NCI-H526 (cell line): ENCODE measurements at regions not wholly inside any gene's neighbourhood (a gene's known extent, or its start where the extent isn't known, plus 50 kb on each side); places are given as distances from the start of the nearest gene placed in this dataset.

ENCODE experiments used
- DNase-seq, 2 experiments: peaks; one replicate each; lab custom pipeline; 2025; lab: John Stamatoyannopoulos, UW

GRCh38 chr11:42593441-42593840, 718.4 kb upstream of the API5 start:
- DNase-seq: no peak

- no peak for DNase-seq
Measured at GRCh38 chr11:42595876-42596275, 715.9 kb upstream of the API5 start.

GRCh38 chr11:42596576-42597145, 715.1 kb upstream of the API5 start:
- DNase-seq: no peak

- no peak for DNase-seq
Measured at GRCh38 chr11:42598341-42598740, 713.5 kb upstream of the API5 start.

GRCh38 chr11:42620796-42621195, 691.0 kb upstream of the API5 start:
- DNase-seq: no peak

GRCh38 chr11:42625757-42626665, 685.8 kb upstream of the API5 start:
- DNase-seq: no peak

- peak in 1 of 2 experiments; percentile 8 for DNase-seq
Measured at GRCh38 chr11:42631220-42631843, 680.5 kb upstream of the API5 start.

- no peak for DNase-seq
Measured at GRCh38 chr11:42646959-42647358, 664.8 kb upstream of the API5 start.

- no peak for DNase-seq
Measured at GRCh38 chr11:42647993-42648392, 663.8 kb upstream of the API5 start.

GRCh38 chr11:42651621-42652020, 660.2 kb upstream of the API5 start:
- DNase-seq: no peak

GRCh38 chr11:42657169-42657568, 654.6 kb upstream of the API5 start:
- no peak for DNase-seq

GRCh38 chr11:42661942-42662341, 649.9 kb upstream of the API5 start:
- no peak for DNase-seq

- no peak for DNase-seq
Measured at GRCh38 chr11:42669248-42669976, 642.4 kb upstream of the API5 start.

- no peak for DNase-seq
Measured at GRCh38 chr11:42674436-42674835, 637.4 kb upstream of the API5 start.

GRCh38 chr11:42707541-42707940, 604.3 kb upstream of the API5 start:
- DNase-seq: no peak

GRCh38 chr11:42709216-42709615, 602.6 kb upstream of the API5 start:
- DNase-seq: no peak

- DNase-seq: no peak
Measured at GRCh38 chr11:42713279-42713678, 598.5 kb upstream of the API5 start.

- DNase-seq: no peak
Measured at GRCh38 chr11:42713753-42714152, 598.0 kb upstream of the API5 start.

- DNase-seq: no peak
Measured at GRCh38 chr11:42720716-42721563, 590.9 kb upstream of the API5 start.

- no peak for DNase-seq
Measured at GRCh38 chr11:42727879-42728278, 583.9 kb upstream of the API5 start.

- no peak for DNase-seq
Measured at GRCh38 chr11:42762348-42762747, 549.4 kb upstream of the API5 start.
